Breast epithelium (tissue), 4 donors: ENCODE measurements at regions not wholly inside any gene's neighbourhood (a gene's known extent, or its start where the extent isn't known, plus 50 kb on each side); places are given as distances from the start of the nearest gene placed in this dataset.

Source experiments
- DNase-seq, 2 donors: peaks; one replicate each; pipeline ENCODE4 v3.0.0-alpha.2; 2019; ENCODE audit warnings: low spot score in 2 of 2
- H3K27ac ChIP-seq, 2 donors: fragments of 200-600 bp; sonication (generic) in 1 of 2; one replicate each; pipeline ENCODE4 v1.5.1; 2016 to 2019; ENCODE audit warnings: mild to moderate bottlenecking in 1 of 2
- H3K27me3 ChIP-seq, 2 donors: fragments of 200-600 bp; sonication (generic) in 1 of 2; one replicate each; pipeline versions ENCODE4 v1.5.1 to v1.6.0; 2017 to 2019; ENCODE audit warnings: control low read depth in 1 of 2, mild to moderate bottlenecking in 1 of 2
- H3K36me3 ChIP-seq: fragments of 200-600 bp; one replicate; pipeline ENCODE4 v1.5.1; 2019
- H3K4me1 ChIP-seq, 2 donors: fragments of 200-600 bp; sonication (generic); one replicate each; pipeline ENCODE4 v1.5.1; 2016 to 2019; ENCODE audit warnings: control low read depth in 1 of 2
- H3K4me3 ChIP-seq, 3 donors: fragments of 200-600 bp; sonication (generic); 1 replicate in 2 of 3; 2 replicates in 1 of 3; pipeline ENCODE4 v1.5.1; 2016 to 2019; ENCODE audit warnings: mild to moderate bottlenecking in 3 of 3, moderate library complexity in 2 of 3
- H3K9me3 ChIP-seq, 2 donors: fragments of 200-600 bp; sonication (generic) in 1 of 2; one replicate each; pipeline ENCODE4 v1.5.1; 2016 to 2019; ENCODE audit warnings: control low read depth in 1 of 2
- POLR2A ChIP-seq: fragments of 450-650 bp; IDR thresholded peaks from one replicate; pipeline ENCODE4 v1.6.1; 2016; ENCODE audit warnings: antibody characterized with exemption, mild to moderate bottlenecking, moderate library complexity
- POLR2AphosphoS5 ChIP-seq, 3 donors: sonication (generic); formaldehyde crosslinking; IDR thresholded peaks; one replicate each; pipeline ENCODE4 v1.6.1; 2017; ENCODE audit warnings: antibody characterized with exemption in 3 of 3
- intact Hi-C: fragments of 100-400 bp; cut with DNase I; formaldehyde crosslinking; loops from one replicate; pipeline ENCODE4 v1.15.1; 2023; ENCODE audit warnings: low total_unique reads
- TF ChIP-seq, protein P1 (sequence below), 3 donors: fragments of 450-650 bp; IDR thresholded peaks; one replicate each; pipeline ENCODE4 v1.5.1; 2016 to 2017; ENCODE audit warnings: antibody characterized with exemption in 3 of 3, mild to moderate bottlenecking in 3 of 3, moderate library complexity in 3 of 3

DNA sequence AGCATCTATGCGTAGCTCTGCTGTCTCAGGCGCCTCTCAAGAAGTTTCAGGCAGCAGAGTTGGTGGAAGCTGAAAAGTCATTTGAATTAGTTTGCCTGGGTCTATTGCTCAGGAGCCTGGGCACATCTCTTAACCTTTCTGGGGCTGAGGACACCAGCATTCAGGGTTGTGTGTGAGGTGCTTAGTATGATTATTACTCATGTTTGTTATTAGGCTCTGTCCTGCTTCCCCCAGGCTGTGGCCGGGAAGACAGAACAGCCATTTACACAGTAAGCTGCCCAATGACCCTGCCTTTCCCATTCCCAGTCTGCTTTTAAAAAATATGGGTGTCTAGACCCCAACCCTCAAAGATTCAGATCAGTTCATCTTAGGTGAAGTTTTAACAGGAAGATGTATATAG lies 53.9 kb upstream of the CACNA1E start:
- no peak for DNase-seq
- H3K36me3 ChIP-seq = no peaks in the 10 kb centered on the region
- no peak overlapping the region for H3K4me3 ChIP-seq
- intact Hi-C loops = no loop called here
- H3K27ac ChIP-seq = no peak overlapping the region
- H3K27me3 ChIP-seq = peaks cover 0 to 16% of the 10 kb centered on the region in 2 donors
- no peaks in the 10 kb centered on the region for H3K9me3 ChIP-seq
- no peaks in the 10 kb centered on the region for H3K4me1 ChIP-seq
- TF ChIP-seq POLR2AphosphoS5 (IDR thresholded peaks at IDR 0.05) (no peak), POLR2A (no peak)
- TF ChIP-seq, protein P1, sequence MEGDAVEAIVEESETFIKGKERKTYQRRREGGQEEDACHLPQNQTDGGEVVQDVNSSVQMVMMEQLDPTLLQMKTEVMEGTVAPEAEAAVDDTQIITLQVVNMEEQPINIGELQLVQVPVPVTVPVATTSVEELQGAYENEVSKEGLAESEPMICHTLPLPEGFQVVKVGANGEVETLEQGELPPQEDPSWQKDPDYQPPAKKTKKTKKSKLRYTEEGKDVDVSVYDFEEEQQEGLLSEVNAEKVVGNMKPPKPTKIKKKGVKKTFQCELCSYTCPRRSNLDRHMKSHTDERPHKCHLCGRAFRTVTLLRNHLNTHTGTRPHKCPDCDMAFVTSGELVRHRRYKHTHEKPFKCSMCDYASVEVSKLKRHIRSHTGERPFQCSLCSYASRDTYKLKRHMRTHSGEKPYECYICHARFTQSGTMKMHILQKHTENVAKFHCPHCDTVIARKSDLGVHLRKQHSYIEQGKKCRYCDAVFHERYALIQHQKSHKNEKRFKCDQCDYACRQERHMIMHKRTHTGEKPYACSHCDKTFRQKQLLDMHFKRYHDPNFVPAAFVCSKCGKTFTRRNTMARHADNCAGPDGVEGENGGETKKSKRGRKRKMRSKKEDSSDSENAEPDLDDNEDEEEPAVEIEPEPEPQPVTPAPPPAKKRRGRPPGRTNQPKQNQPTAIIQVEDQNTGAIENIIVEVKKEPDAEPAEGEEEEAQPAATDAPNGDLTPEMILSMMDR (IDR thresholded peaks at IDR 0.05) = no peak

DNA sequence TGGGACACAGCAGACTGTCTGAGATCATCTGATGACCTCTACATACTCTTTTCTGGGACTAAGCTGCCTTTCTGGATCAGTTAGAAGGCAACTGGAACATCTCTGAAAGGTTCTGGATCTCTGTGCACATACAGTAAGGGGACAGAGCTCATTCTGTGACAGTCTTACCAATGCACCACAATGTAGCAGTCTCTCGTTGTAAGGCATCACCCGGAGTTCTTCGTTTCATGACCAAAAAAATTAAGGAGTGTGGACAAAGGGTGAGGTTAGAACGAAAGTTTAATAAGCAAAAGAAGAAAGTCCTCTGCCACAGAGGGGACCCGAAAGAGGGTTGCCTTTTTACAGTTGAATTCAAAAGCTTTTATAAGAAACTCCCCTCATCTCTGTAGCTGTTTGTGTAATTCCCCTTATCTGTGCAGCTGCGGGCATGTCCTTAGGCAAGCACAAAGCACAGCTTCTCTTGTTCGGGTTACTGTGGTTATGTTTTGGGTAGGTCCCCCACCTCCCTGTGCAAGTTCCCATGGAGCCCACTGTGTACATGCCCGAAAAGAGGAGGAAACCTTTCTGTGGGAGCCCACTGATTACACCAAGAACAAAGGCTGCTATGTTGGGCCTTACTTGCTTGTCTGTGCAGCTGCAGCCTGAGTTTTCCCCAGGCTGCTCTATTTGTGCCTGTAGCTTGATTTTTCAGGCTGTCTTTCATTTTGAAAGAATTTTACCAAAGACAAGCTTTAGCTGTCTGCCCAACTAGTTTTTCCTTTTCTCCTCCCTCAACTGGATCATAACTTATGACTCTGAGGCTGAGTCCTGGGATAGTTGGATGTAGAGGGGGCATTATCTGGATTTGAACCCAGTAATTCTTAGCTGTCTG lies 53.1 kb upstream of the CACNA1E start:
- Histone ChIP-seq H3K4me1 (no peaks in the 10 kb centered on the region), H3K4me3 (no peak overlapping the region), H3K9me3 (no peaks in the 10 kb centered on the region), H3K36me3 (no peaks in the 10 kb centered on the region), H3K27me3 (peaks cover 0 to 11% of the 10 kb centered on the region in 2 donors), H3K27ac (no peak overlapping the region)
- intact Hi-C loops = no loop called here
- no peak for DNase-seq
- no peak for TF ChIP-seq POLR2AphosphoS5 (IDR thresholded peaks at IDR 0.05)
- TF ChIP-seq POLR2A = no peak
- TF ChIP-seq, protein P1 (IDR thresholded peaks at IDR 0.05) = no peak
